HEK293 (cell line): ENCODE measurements at regions not wholly inside any gene's neighbourhood (a gene's known extent, or its start where the extent isn't known, plus 50 kb on each side); places are given as distances from the start of the nearest gene placed in this dataset.
"Not testable (repeated sequence)": the region's sequence is repeated elsewhere in the genome, so short reads cannot be mapped to it uniquely, and the experiment has no call there.

Experiments
- CTCF ChIA-PET: fragments of 350-600 bp; formaldehyde crosslinking; extraction: SDS; loops from one replicate; lab custom pipeline; 2021; ENCODE audit warnings: antibody characterized with exemption; lab: Yijun Ruan, JAX
- POLR2A ChIA-PET: fragments of 300-600 bp; formaldehyde crosslinking; extraction: SDS; loops from one replicate; lab custom pipeline; 2020; ENCODE audit warnings: antibody characterized with exemption, inconsistent platforms; lab: Yijun Ruan, JAX
- H3K27ac ChIP-seq: fragments of 200-500 bp; sonication (Bioruptor generic); 2 replicates; pipeline ENCODE4 v1.5.1; 2014; ENCODE audit warnings: low read depth, low read length, control low read depth, inconsistent platforms; ENCODE audit errors: extremely low read depth
- H3K36me3 ChIP-seq, 2 experiments: fragments of 200-500 bp in 1 of 2; sonication (Bioruptor generic) in 1 of 2; 1 replicate in 1 of 2; 2 replicates in 1 of 2; pipeline ENCODE4 v1.5.1; 2014 to 2017; ENCODE audit warnings: inconsistent platforms in 2 of 2, low read length in 2 of 2; ENCODE audit not compliant: control insufficient read depth in 2 of 2, insufficient read depth in 1 of 2
- H3K4me1 ChIP-seq: fragments of 200-500 bp; sonication (Bioruptor generic); 2 replicates; pipeline ENCODE4 v1.5.1; 2014; ENCODE audit warnings: mild to moderate bottlenecking, low read length, inconsistent platforms; ENCODE audit not compliant: control insufficient read depth, insufficient read depth
- H3K4me3 ChIP-seq: 2 replicates; pipeline ENCODE4 v1.5.1; 2011; ENCODE audit warnings: low read depth, mild to moderate bottlenecking, control low read depth, low read length, moderate library complexity
- H3K9me3 ChIP-seq: fragments of 200-500 bp; sonication (Bioruptor generic); 2 replicates; pipeline ENCODE4 v1.5.1; 2014; ENCODE audit warnings: low read depth, low read length, inconsistent platforms; ENCODE audit not compliant: control insufficient read depth, insufficient read depth
- CTCF ChIP-seq: fragments of 450-650 bp; formaldehyde crosslinking; IDR thresholded peaks from 2 replicates; pipeline ENCODE4 v1.5.1; 2016; ENCODE audit warnings: missing biosample characterization, missing genetic modification characterization
- GLI4 ChIP-seq: fragments of 450-650 bp; formaldehyde crosslinking; IDR thresholded peaks from 2 replicates; pipeline ENCODE4 v1.5.1; 2016; ENCODE audit warnings: missing biosample characterization, missing genetic modification characterization
- HIC1 ChIP-seq: fragments of 450-650 bp; formaldehyde crosslinking; IDR thresholded peaks from 2 replicates; pipeline ENCODE4 v1.5.1; 2016; ENCODE audit warnings: missing biosample characterization, missing genetic modification characterization
- KLF1 ChIP-seq: fragments of 450-650 bp; formaldehyde crosslinking; IDR thresholded peaks from 2 replicates; pipeline ENCODE4 v1.5.1; 2016; ENCODE audit warnings: missing biosample characterization, missing genetic modification characterization
- KLF10 ChIP-seq: fragments of 450-650 bp; IDR thresholded peaks from 2 replicates; pipeline ENCODE4 v1.5.1; 2018; ENCODE audit warnings: missing biosample characterization, mild to moderate bottlenecking, missing genetic modification characterization
- KLF7 ChIP-seq: fragments of 450-650 bp; formaldehyde crosslinking; IDR thresholded peaks from 2 replicates; pipeline ENCODE4 v1.5.1; 2016; ENCODE audit warnings: missing biosample characterization, missing genetic modification characterization, borderline replicate concordance
- SP2 ChIP-seq: fragments of 450-650 bp; formaldehyde crosslinking; IDR thresholded peaks from 2 replicates; pipeline ENCODE4 v1.5.1; 2016; ENCODE audit warnings: missing biosample characterization, missing genetic modification characterization
- TRIM28 ChIP-seq: IDR thresholded peaks from 2 replicates; pipeline ENCODE4 v1.6.1; 2011; ENCODE audit warnings: low read length, control low read depth, borderline replicate concordance
- ZEB2 ChIP-seq: fragments of 450-650 bp; formaldehyde crosslinking; IDR thresholded peaks from 2 replicates; pipeline ENCODE4 v1.5.1; 2016; ENCODE audit warnings: missing biosample characterization, missing genetic modification characterization
- ZFHX2 ChIP-seq: fragments of 450-650 bp; formaldehyde crosslinking; conservative IDR thresholded peaks from 2 replicates; pipeline ENCODE4 v1.5.1; 2016; ENCODE audit warnings: missing biosample characterization, missing genetic modification characterization
- ZFP37 ChIP-seq: fragments of 450-650 bp; formaldehyde crosslinking; IDR thresholded peaks from 2 replicates; pipeline ENCODE4 v1.5.1; 2016; ENCODE audit warnings: missing biosample characterization, missing genetic modification characterization
- ZNF121 ChIP-seq: fragments of 450-650 bp; formaldehyde crosslinking; IDR thresholded peaks from 2 replicates; pipeline ENCODE4 v1.5.1; 2016; ENCODE audit warnings: missing biosample characterization, missing genetic modification characterization
- ZNF133 ChIP-seq: fragments of 450-650 bp; formaldehyde crosslinking; IDR thresholded peaks from 2 replicates; pipeline ENCODE4 v1.5.1; 2016; ENCODE audit warnings: missing biosample characterization, missing genetic modification characterization
- ZNF341 ChIP-seq: fragments of 450-650 bp; formaldehyde crosslinking; IDR thresholded peaks from 2 replicates; pipeline ENCODE4; 2016; ENCODE audit warnings: low read depth, missing biosample characterization, missing genetic modification characterization
- ZNF366 ChIP-seq: fragments of 450-650 bp; formaldehyde crosslinking; conservative IDR thresholded peaks from 2 replicates; pipeline ENCODE4 v1.5.1; 2016; ENCODE audit warnings: missing biosample characterization, missing genetic modification characterization
- ZNF398 ChIP-seq: fragments of 450-650 bp; formaldehyde crosslinking; IDR thresholded peaks from 2 replicates; pipeline ENCODE4 v1.5.1; 2017; ENCODE audit warnings: missing biosample characterization, missing genetic modification characterization
- ZNF645 ChIP-seq: fragments of 450-650 bp; formaldehyde crosslinking; IDR thresholded peaks from 2 replicates; pipeline ENCODE4; 2016; ENCODE audit warnings: missing biosample characterization, missing genetic modification characterization
- ZNF660 ChIP-seq: fragments of 450-650 bp; IDR thresholded peaks from 2 replicates; pipeline ENCODE4 v1.5.1; 2018; ENCODE audit warnings: missing biosample characterization, mild to moderate bottlenecking, missing genetic modification characterization
- ZNF677 ChIP-seq: fragments of 450-650 bp; IDR thresholded peaks from 2 replicates; pipeline ENCODE4 v1.5.0; 2018; ENCODE audit warnings: missing biosample characterization, mild to moderate bottlenecking, missing genetic modification characterization, moderate library complexity
- ZNF707 ChIP-seq: fragments of 450-650 bp; formaldehyde crosslinking; IDR thresholded peaks from 2 replicates; pipeline ENCODE4 v1.5.1; 2016; ENCODE audit warnings: missing biosample characterization, missing genetic modification characterization
- ZNF76 ChIP-seq: fragments of 450-650 bp; formaldehyde crosslinking; IDR thresholded peaks from 2 replicates; pipeline ENCODE4; 2016; ENCODE audit warnings: low read depth, missing biosample characterization, missing genetic modification characterization, borderline replicate concordance
- ZXDB ChIP-seq: fragments of 450-650 bp; formaldehyde crosslinking; IDR thresholded peaks from 2 replicates; pipeline ENCODE4 v1.5.1; 2016; ENCODE audit warnings: missing biosample characterization, missing genetic modification characterization
- TF ChIP-seq, protein P1 (sequence below): fragments of 450-650 bp; formaldehyde crosslinking; IDR thresholded peaks from 2 replicates; pipeline ENCODE4 v1.5.1; 2016; ENCODE audit warnings: missing biosample characterization, missing genetic modification characterization
- TF ChIP-seq, protein P2 (sequence below): fragments of 450-650 bp; formaldehyde crosslinking; IDR thresholded peaks from 2 replicates; pipeline ENCODE4 v1.5.1; 2016; ENCODE audit warnings: missing biosample characterization, missing genetic modification characterization

- Histone ChIP-seq H3K4me1 (peaks cover 25% of the 10 kb centered on the region), H3K27ac (peak overlapping the region; percentile 99), H3K4me3 (peak overlapping the region; percentile 75), H3K36me3 (peaks cover 12 to 18% of the 10 kb centered on the region in 2 experiments)
- ChIA-PET POLR2A (interaction anchor here (0.6 to 0.9 kb wide), 10 partner anchors 44 to 901 kb away, joined by 3 to 10 read pairs (median 6); partner anchors contain the start of gene HOXC4), CTCF (interaction anchor here (0.6 to 1.7 kb wide), 5 partner anchors 10 to 137 kb away, joined by 3 to 7 read pairs (median 3); no protein-coding TSS in a partner anchor)
- TF ChIP-seq HIC1: 0 out of 2 replicates have a peak, but pooled peaks have one; percentile 38
- TF ChIP-seq ZNF366: peak; percentile 66
- not testable (repeated sequence) for H3K9me3 ChIP-seq
Observed at GRCh38 chr12:54125708-54126028, 63.1 kb downstream of the SMUG1 start.

DNA sequence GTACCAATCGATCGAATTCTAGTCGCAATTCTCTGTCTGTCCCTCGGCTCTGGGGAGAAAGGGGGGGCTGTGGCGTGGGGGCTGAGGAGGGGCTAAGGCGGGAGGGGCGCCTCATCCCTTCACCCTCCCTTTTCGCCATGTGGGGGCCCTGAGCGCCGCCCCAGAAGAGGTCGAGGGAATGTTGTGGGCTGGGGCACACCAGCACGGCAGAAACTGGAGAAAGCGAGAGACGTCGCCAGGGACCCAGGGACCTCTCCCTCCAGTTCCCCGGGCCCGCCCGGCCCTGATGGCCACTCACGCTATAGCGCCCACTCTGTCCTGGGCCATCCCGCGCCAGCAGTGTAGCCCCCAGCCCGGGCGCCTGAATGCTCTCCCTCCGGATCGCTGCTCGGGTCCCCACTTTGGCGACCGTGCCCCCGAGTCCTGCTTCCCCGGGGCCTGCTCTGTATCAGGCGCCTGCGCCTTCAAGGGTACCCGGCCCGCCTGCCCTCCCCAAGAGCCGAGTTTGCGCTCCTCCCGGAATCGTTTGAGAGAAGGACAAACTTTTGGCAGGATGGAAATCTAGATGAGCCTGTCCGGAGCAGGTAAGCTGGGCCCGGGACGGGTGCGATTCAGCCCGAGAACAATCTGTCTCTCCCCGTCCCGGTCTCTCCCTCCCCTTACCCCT is 62.6 kb downstream of the SMUG1 start:
- H3K4me3 ChIP-seq: peak overlapping the region; percentile 75
- ChIA-PET CTCF (interaction anchor here (0.6 to 1.7 kb wide), 7 partner anchors 9 to 138 kb away, joined by 3 to 7 read pairs (median 3); no protein-coding TSS in a partner anchor), POLR2A (interaction anchor here (0.5 to 0.9 kb wide), 12 partner anchors 44 to 902 kb away, joined by 3 to 10 read pairs (median 4); partner anchors contain the start of gene HOXC4)
- TF ChIP-seq GLI4 (tag by site-specific recombination) (peak; percentile 86; the same call in 1 of the 2 replicates), ZNF121 (peak; percentile 33), ZNF76 (tag by site-specific recombination) (0 out of 2 replicates have a peak, but pooled peaks have one; percentile 37), KLF7 (tag by site-specific recombination) (peak; percentile 23; the same call in 1 of the 2 replicates), CTCF (peak; percentile 54), KLF10 (0 out of 2 replicates have a peak, but pooled peaks have one; percentile 8), ZFP37 (peak; percentile 27; the same call in 1 of the 2 replicates), ZEB2 (peak; percentile 41; the same call in 1 of the 2 replicates), ZNF341 (tag by site-specific recombination) (peak; percentile 77), SP2 (peak; percentile 52), ZFHX2 (tag by site-specific recombination) (0 out of 2 replicates have a peak, but pooled peaks have one; percentile 42), ZNF707 (tag by site-specific recombination) (no peak), ZXDB (tag by site-specific recombination) (peak; percentile 75), TRIM28 (no peak), ZNF133 (tag by site-specific recombination) (no peak), ZNF660 (tag by site-specific recombination) (peak; percentile 39; the same call in 1 of the 2 replicates), ZNF645 (tag by site-specific recombination) (no peak), KLF1 (0 out of 2 replicates have a peak, but pooled peaks have one; percentile 41), ZNF398 (peak; percentile 95), ZNF677 (tag by site-specific recombination) (no peak)
- TF ChIP-seq, protein P1, sequence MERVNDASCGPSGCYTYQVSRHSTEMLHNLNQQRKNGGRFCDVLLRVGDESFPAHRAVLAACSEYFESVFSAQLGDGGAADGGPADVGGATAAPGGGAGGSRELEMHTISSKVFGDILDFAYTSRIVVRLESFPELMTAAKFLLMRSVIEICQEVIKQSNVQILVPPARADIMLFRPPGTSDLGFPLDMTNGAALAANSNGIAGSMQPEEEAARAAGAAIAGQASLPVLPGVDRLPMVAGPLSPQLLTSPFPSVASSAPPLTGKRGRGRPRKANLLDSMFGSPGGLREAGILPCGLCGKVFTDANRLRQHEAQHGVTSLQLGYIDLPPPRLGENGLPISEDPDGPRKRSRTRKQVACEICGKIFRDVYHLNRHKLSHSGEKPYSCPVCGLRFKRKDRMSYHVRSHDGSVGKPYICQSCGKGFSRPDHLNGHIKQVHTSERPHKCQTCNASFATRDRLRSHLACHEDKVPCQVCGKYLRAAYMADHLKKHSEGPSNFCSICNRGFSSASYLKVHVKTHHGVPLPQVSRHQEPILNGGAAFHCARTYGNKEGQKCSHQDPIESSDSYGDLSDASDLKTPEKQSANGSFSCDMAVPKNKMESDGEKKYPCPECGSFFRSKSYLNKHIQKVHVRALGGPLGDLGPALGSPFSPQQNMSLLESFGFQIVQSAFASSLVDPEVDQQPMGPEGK: peak; percentile 99
- TF ChIP-seq, protein P2, sequence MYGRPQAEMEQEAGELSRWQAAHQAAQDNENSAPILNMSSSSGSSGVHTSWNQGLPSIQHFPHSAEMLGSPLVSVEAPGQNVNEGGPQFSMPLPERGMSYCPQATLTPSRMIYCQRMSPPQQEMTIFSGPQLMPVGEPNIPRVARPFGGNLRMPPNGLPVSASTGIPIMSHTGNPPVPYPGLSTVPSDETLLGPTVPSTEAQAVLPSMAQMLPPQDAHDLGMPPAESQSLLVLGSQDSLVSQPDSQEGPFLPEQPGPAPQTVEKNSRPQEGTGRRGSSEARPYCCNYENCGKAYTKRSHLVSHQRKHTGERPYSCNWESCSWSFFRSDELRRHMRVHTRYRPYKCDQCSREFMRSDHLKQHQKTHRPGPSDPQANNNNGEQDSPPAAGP: peak; percentile 78

More for the DNA sequence above, 62.6 kb downstream of the SMUG1 start:
- H3K36me3 ChIP-seq: peaks cover 13 to 23% of the 10 kb centered on the region in 2 experiments
- no peaks in the 10 kb centered on the region for H3K9me3 ChIP-seq
- peaks cover 25% of the 10 kb centered on the region for H3K4me1 ChIP-seq
- H3K27ac ChIP-seq: peak overlapping the region; percentile 99
